ENCODE measurements at regions not wholly inside any gene's neighbourhood (a gene's known extent, or its start where the extent isn't known, plus 50 kb on each side); places are given as distances from the start of the nearest gene placed in this dataset.

DNA sequence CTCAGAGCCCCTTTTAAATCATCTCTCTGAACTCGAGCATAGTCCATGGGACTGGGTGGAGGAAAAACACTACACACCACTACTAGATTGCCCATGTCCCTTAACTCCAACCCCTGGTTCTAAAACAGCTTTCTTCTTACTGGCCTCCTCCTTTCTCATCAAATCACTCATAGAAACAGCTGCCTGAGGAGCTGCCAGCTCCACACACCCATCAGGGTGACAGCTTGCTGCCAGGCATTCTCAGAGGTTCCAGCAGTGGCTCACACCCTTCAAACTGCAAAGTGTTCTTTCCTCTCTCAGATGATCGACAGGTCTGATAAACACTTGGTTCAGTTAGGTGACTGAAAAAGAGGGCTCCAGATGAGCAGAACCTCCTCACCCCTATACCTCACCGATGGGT, 543.0 kb upstream of the PLXNA2 start:
- intact Hi-C loops (cut with DNase I; ENCODE audit: low total_unique reads), result no loop called here
- WGBS, 2 donors, result 45 to 54% methylated on average over 3 of the region's 3 CpGs
- TF ChIP-seq CTCF (IDR thresholded peaks at IDR 0.05), result no peak
- no peak for TF ChIP-seq POLR2A (IDR thresholded peaks at IDR 0.05)
- no peak overlapping the region for H3K4me3 ChIP-seq (ENCODE audit: low read depth, poor library complexity, severe bottlenecking)
- DNase-seq (ENCODE audit: low spot score in 2 of 2), result no peak

DNA sequence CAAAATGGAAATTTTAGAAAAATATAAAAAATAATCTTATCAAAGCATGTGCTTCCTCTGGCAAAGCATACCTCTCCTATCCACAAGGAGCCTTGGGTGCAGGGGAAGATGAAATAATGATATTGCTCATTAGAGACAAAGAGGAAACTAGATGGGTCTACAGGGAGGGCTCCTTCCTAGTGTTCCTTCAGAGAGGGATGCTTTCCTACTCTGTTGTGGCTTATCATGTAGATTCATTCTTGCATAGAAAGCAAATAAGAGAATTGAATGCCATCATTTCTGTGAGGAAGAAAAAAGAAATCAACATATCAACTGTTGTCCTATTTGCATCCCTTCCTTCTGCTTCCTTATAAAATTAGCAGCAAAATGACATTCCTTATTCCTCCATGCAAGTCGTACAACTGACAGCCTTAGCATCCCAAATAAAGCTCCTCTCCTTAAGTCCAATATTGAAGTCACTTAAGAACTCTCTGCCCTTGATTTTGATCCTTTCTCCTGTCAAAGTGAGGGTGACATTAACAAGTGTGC, 543.9 kb upstream of the PLXNA2 start:
- H3K4me3 ChIP-seq (ENCODE audit: low read depth, poor library complexity, severe bottlenecking), result no peak overlapping the region
- intact Hi-C loops (cut with DNase I; ENCODE audit: low total_unique reads), result no loop called here
- WGBS, 2 donors, result 65 to 68% methylated on average over 1 of the region's 1 CpG
- no peak for TF ChIP-seq POLR2A (IDR thresholded peaks at IDR 0.05)
- no peak for TF ChIP-seq CTCF (IDR thresholded peaks at IDR 0.05)
- DNase-seq (ENCODE audit: low spot score in 2 of 2), result no peak

GRCh38 chr1:208791456-208791855, 547.3 kb upstream of the PLXNA2 start:
- H3K4me3 ChIP-seq (ENCODE audit: low read depth, poor library complexity, severe bottlenecking), result no peak overlapping the region
- DNase-seq (ENCODE audit: low spot score in 2 of 2), result no peak
- intact Hi-C loops (cut with DNase I; ENCODE audit: low total_unique reads), result no loop called here
- TF ChIP-seq POLR2A (IDR thresholded peaks at IDR 0.05) (no peak), CTCF (IDR thresholded peaks at IDR 0.05) (no peak)

GRCh38 chr1:208793861-208794345, 549.7 kb upstream of the PLXNA2 start:
- H3K4me3 ChIP-seq (ENCODE audit: low read depth, poor library complexity, severe bottlenecking), result no peak overlapping the region
- intact Hi-C loops (cut with DNase I; ENCODE audit: low total_unique reads), result no loop called here
- TF ChIP-seq POLR2A (IDR thresholded peaks at IDR 0.05), result no peak
- no peak for TF ChIP-seq CTCF (IDR thresholded peaks at IDR 0.05)
- WGBS, 2 donors, result 70 to 87% methylated on average over 2 of the region's 2 CpGs
- no peak for DNase-seq (ENCODE audit: low spot score in 2 of 2)

DNA sequence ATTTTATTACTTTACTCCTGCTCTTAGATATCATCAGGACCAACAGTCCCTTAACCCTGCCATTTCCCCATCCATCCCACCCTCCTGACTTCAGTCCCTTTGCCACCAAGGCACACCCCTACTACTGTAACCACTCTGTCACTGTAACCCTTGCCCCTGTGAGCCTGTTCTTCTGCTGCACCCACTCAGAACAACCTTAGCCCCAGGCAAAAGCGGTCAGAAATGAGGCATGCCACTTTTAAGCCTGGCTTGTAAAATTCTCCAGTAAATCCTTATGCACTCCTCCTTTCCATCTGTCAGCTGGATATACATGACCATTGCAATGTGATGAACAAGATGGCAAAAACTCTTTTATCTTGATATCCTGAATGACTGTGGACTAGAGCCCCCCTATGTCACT, 555.0 kb upstream of the PLXNA2 start:
- TF ChIP-seq CTCF (IDR thresholded peaks at IDR 0.05) (no peak), POLR2A (IDR thresholded peaks at IDR 0.05) (no peak)
- intact Hi-C loops (cut with DNase I; ENCODE audit: low total_unique reads), result no loop called here

More for the DNA sequence above, 555.0 kb upstream of the PLXNA2 start:
- DNase-seq (ENCODE audit: low spot score in 2 of 2), result no peak
- 76 to 94% methylated on average over 1 of the region's 1 CpG for WGBS, 2 donors
- no peak overlapping the region for H3K4me3 ChIP-seq (ENCODE audit: low read depth, poor library complexity, severe bottlenecking)

Data from lower leg skin (tissue), 4 donors.